ENCODE measurements at regions not wholly inside any gene's neighbourhood (a gene's known extent, or its start where the extent isn't known, plus 50 kb on each side); places are given as distances from the start of the nearest gene placed in this dataset.

- no peak overlapping the region for H3K4me2 ChIP-seq (ENCODE audit: low read length)
- TF ChIP-seq, protein P1, sequence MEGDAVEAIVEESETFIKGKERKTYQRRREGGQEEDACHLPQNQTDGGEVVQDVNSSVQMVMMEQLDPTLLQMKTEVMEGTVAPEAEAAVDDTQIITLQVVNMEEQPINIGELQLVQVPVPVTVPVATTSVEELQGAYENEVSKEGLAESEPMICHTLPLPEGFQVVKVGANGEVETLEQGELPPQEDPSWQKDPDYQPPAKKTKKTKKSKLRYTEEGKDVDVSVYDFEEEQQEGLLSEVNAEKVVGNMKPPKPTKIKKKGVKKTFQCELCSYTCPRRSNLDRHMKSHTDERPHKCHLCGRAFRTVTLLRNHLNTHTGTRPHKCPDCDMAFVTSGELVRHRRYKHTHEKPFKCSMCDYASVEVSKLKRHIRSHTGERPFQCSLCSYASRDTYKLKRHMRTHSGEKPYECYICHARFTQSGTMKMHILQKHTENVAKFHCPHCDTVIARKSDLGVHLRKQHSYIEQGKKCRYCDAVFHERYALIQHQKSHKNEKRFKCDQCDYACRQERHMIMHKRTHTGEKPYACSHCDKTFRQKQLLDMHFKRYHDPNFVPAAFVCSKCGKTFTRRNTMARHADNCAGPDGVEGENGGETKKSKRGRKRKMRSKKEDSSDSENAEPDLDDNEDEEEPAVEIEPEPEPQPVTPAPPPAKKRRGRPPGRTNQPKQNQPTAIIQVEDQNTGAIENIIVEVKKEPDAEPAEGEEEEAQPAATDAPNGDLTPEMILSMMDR (IDR thresholded peaks at IDR 0.05; ENCODE audit: low read length), result no peak
- no peak for TF ChIP-seq EZH2 (IDR thresholded peaks at IDR 0.05; ENCODE audit: borderline replicate concordance, low read length)
- H3K4me3 ChIP-seq (ENCODE audit: low read depth, low read length, poor library complexity, severe bottlenecking), result no peak overlapping the region
- no peak overlapping the region for H2AFZ ChIP-seq (ENCODE audit: low read length)
- no peaks in the 10 kb centered on the region for H3K36me3 ChIP-seq (ENCODE audit: insufficient read depth, low read length)
- H3F3A ChIP-seq (ENCODE audit: insufficient read depth, low read length), result no peaks in the 10 kb centered on the region
- no peaks in the 10 kb centered on the region for H3K9me3 ChIP-seq (ENCODE audit: low read length)
- no peaks in the 10 kb centered on the region for H3K27me3 ChIP-seq (ENCODE audit: insufficient read depth, low read length)
- H3K79me2 ChIP-seq (ENCODE audit: insufficient read depth, low read length), result no peaks in the 10 kb centered on the region
- no peak overlapping the region for H3K9ac ChIP-seq (ENCODE audit: low read length)
- H4K20me1 ChIP-seq (ENCODE audit: insufficient read depth, low read length), result no peaks in the 10 kb centered on the region
- H3K27ac ChIP-seq (ENCODE audit: low read depth, low read length, poor library complexity, severe bottlenecking), result no peak overlapping the region
- H3K9me2 ChIP-seq (ENCODE audit: low read depth, low read length), result no peaks in the 10 kb centered on the region
- no peaks in the 10 kb centered on the region for H3K4me1 ChIP-seq (ENCODE audit: insufficient read depth, low read length, severe bottlenecking)
Observed at GRCh38 chr10:3400348-3400747, 227.8 kb upstream of the PITRM1 start.

GRCh38 chr10:3399756-3400155 lies 227.2 kb upstream of the PITRM1 start:
- no peaks in the 10 kb centered on the region for H3K27me3 ChIP-seq (ENCODE audit: insufficient read depth, low read length)
- H3K4me1 ChIP-seq (ENCODE audit: insufficient read depth, low read length, severe bottlenecking), result no peaks in the 10 kb centered on the region
- no peak overlapping the region for H3K4me3 ChIP-seq (ENCODE audit: low read depth, low read length, poor library complexity, severe bottlenecking)
- no peak overlapping the region for H3K4me2 ChIP-seq (ENCODE audit: low read length)
- no peak for TF ChIP-seq EZH2 (IDR thresholded peaks at IDR 0.05; ENCODE audit: borderline replicate concordance, low read length)
- TF ChIP-seq, protein P1 (IDR thresholded peaks at IDR 0.05; ENCODE audit: low read length), result no peak
- H3K36me3 ChIP-seq (ENCODE audit: insufficient read depth, low read length), result no peaks in the 10 kb centered on the region
- no peaks in the 10 kb centered on the region for H3K79me2 ChIP-seq (ENCODE audit: insufficient read depth, low read length)
- no peak overlapping the region for H3K9ac ChIP-seq (ENCODE audit: low read length)
- no peaks in the 10 kb centered on the region for H3K9me3 ChIP-seq (ENCODE audit: low read length)
- no peaks in the 10 kb centered on the region for H3K9me2 ChIP-seq (ENCODE audit: low read depth, low read length)
- no peaks in the 10 kb centered on the region for H3F3A ChIP-seq (ENCODE audit: insufficient read depth, low read length)
- H2AFZ ChIP-seq (ENCODE audit: low read length), result no peak overlapping the region
- H4K20me1 ChIP-seq (ENCODE audit: insufficient read depth, low read length), result no peaks in the 10 kb centered on the region
- no peak overlapping the region for H3K27ac ChIP-seq (ENCODE audit: low read depth, low read length, poor library complexity, severe bottlenecking)

- Histone ChIP-seq H3K36me3 (ENCODE audit: insufficient read depth, low read length) (no peaks in the 10 kb centered on the region), H3K4me3 (ENCODE audit: low read depth, low read length, poor library complexity, severe bottlenecking) (no peak overlapping the region), H4K20me1 (ENCODE audit: insufficient read depth, low read length) (no peaks in the 10 kb centered on the region), H3K4me2 (ENCODE audit: low read length) (no peak overlapping the region), H3K9ac (ENCODE audit: low read length) (no peak overlapping the region), H3K27me3 (ENCODE audit: insufficient read depth, low read length) (no peaks in the 10 kb centered on the region), H3K9me3 (ENCODE audit: low read length) (no peaks in the 10 kb centered on the region), H3K27ac (ENCODE audit: low read depth, low read length, poor library complexity, severe bottlenecking) (no peak overlapping the region), H3K9me2 (ENCODE audit: low read depth, low read length) (no peaks in the 10 kb centered on the region), H2AFZ (ENCODE audit: low read length) (no peak overlapping the region), H3F3A (ENCODE audit: insufficient read depth, low read length) (no peaks in the 10 kb centered on the region), H3K4me1 (ENCODE audit: insufficient read depth, low read length, severe bottlenecking) (no peaks in the 10 kb centered on the region), H3K79me2 (ENCODE audit: insufficient read depth, low read length) (no peaks in the 10 kb centered on the region)
- TF ChIP-seq EZH2 (IDR thresholded peaks at IDR 0.05; ENCODE audit: borderline replicate concordance, low read length), result no peak
- TF ChIP-seq, protein P1 (IDR thresholded peaks at IDR 0.05; ENCODE audit: low read length), result no peak
Observed at GRCh38 chr10:3398825-3399646, 226.5 kb upstream of the PITRM1 start.
